Neural cell (in vitro differentiated cells): ENCODE measurements at regions not wholly inside any gene's neighbourhood (a gene's known extent, or its start where the extent isn't known, plus 50 kb on each side); places are given as distances from the start of the nearest gene placed in this dataset.

Experiments
- EP300 ChIP-seq: fragments of 450-650 bp; conservative IDR thresholded peaks from 2 replicates; pipeline ENCODE4 v1.6.1; 2014; ENCODE audit warnings: antibody characterized with exemption, mild to moderate bottlenecking, moderate library complexity; ENCODE audit not compliant: poor library complexity, severe bottlenecking
- EZH2 ChIP-seq: fragments of 200-600, 300-800 bp; shearing (Covaris generic), sonication (generic); IDR thresholded peaks from 2 replicates; pipeline ENCODE4 v1.6.1; 2014; ENCODE audit warnings: antibody characterized with exemption, low read length, borderline replicate concordance, mild to moderate bottlenecking; ENCODE audit not compliant: insufficient read depth, poor library complexity, severe bottlenecking
- RAD21 ChIP-seq: fragments of 450-650 bp; conservative IDR thresholded peaks from 2 replicates; pipeline ENCODE4 v1.6.1; 2014; ENCODE audit warnings: antibody characterized with exemption, mild to moderate bottlenecking, moderate library complexity
- SMC3 ChIP-seq: fragments of 450-650 bp; conservative IDR thresholded peaks from 2 replicates; pipeline ENCODE4 v1.6.1; 2014; ENCODE audit warnings: antibody characterized with exemption, mild to moderate bottlenecking, moderate library complexity; ENCODE audit not compliant: poor library complexity
- TF ChIP-seq, protein P1 (sequence below): fragments of 450-650 bp; IDR thresholded peaks from 2 replicates; pipeline ENCODE4 v1.5.1; 2014; ENCODE audit warnings: antibody characterized with exemption, mild to moderate bottlenecking, moderate library complexity; ENCODE audit not compliant: poor library complexity, severe bottlenecking
- TF ChIP-seq, protein P2 (sequence below): IDR thresholded peaks from 2 replicates; pipeline ENCODE4 v1.6.1; 2012; ENCODE audit warnings: borderline replicate concordance

DNA sequence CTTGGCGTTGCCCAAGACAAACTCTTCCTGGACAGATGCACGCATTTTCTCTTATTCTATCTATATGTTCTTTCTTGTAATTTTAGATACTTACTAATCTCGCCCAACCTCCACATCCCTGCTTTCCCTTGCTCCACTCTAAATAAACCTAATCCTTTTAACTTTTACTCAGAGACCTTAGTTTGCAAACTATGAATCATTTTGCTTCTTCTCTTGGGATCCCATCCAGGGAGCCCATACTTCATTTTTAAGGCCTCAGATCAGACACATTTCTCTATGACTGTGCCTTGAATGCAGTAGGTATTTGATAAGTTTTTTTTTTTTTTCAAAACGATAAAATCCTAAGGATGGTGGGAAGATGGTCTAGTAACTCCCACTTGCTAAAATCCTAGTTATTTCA lies 353.8 kb upstream of the HAND2 start:
- TF ChIP-seq, protein P1, sequence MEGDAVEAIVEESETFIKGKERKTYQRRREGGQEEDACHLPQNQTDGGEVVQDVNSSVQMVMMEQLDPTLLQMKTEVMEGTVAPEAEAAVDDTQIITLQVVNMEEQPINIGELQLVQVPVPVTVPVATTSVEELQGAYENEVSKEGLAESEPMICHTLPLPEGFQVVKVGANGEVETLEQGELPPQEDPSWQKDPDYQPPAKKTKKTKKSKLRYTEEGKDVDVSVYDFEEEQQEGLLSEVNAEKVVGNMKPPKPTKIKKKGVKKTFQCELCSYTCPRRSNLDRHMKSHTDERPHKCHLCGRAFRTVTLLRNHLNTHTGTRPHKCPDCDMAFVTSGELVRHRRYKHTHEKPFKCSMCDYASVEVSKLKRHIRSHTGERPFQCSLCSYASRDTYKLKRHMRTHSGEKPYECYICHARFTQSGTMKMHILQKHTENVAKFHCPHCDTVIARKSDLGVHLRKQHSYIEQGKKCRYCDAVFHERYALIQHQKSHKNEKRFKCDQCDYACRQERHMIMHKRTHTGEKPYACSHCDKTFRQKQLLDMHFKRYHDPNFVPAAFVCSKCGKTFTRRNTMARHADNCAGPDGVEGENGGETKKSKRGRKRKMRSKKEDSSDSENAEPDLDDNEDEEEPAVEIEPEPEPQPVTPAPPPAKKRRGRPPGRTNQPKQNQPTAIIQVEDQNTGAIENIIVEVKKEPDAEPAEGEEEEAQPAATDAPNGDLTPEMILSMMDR = no peak
- no peak for TF ChIP-seq EZH2
- no peak for TF ChIP-seq EP300
- TF ChIP-seq, protein P2, sequence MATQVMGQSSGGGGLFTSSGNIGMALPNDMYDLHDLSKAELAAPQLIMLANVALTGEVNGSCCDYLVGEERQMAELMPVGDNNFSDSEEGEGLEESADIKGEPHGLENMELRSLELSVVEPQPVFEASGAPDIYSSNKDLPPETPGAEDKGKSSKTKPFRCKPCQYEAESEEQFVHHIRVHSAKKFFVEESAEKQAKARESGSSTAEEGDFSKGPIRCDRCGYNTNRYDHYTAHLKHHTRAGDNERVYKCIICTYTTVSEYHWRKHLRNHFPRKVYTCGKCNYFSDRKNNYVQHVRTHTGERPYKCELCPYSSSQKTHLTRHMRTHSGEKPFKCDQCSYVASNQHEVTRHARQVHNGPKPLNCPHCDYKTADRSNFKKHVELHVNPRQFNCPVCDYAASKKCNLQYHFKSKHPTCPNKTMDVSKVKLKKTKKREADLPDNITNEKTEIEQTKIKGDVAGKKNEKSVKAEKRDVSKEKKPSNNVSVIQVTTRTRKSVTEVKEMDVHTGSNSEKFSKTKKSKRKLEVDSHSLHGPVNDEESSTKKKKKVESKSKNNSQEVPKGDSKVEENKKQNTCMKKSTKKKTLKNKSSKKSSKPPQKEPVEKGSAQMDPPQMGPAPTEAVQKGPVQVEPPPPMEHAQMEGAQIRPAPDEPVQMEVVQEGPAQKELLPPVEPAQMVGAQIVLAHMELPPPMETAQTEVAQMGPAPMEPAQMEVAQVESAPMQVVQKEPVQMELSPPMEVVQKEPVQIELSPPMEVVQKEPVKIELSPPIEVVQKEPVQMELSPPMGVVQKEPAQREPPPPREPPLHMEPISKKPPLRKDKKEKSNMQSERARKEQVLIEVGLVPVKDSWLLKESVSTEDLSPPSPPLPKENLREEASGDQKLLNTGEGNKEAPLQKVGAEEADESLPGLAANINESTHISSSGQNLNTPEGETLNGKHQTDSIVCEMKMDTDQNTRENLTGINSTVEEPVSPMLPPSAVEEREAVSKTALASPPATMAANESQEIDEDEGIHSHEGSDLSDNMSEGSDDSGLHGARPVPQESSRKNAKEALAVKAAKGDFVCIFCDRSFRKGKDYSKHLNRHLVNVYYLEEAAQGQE = no peak
- TF ChIP-seq SMC3 = no peak
- no peak for TF ChIP-seq RAD21
